ENCODE measurements at regions not wholly inside any gene's neighbourhood (a gene's known extent, or its start where the extent isn't known, plus 50 kb on each side); places are given as distances from the start of the nearest gene placed in this dataset.

DNA sequence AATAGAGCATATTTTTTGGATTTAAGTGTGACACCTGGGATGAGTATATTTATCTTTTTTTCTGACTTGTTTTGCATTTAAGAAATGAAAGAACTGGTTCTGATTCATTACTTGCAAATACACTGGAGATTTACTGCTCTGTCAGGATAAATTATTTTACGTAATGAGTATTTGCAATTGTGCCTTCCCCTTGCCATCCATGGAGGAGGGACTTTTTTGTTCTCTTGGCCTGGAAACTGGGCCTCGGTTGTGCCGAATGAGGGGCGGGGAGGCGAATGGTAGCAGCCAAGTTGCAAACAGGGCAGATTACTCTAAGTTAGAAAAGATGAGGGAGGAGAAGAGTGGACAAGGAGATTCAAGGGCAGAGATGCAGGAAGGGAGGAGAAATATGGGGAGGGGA is 308.7 kb downstream of the ATP23 start:
- H3K9ac ChIP-seq, result no peak overlapping the region
- no peak overlapping the region for H2AFZ ChIP-seq (ENCODE audit: low read depth)

More for the DNA sequence above, 308.7 kb downstream of the ATP23 start:
- Histone ChIP-seq H3K27ac (ENCODE audit: low read depth in 2 of 2, low read length in 1 of 2) (no peak overlapping the region), H3K79me2 (ENCODE audit: insufficient read depth) (no peaks in the 10 kb centered on the region), H3K4me2 (no peak overlapping the region), H4K20me1 (ENCODE audit: insufficient read depth) (no peaks in the 10 kb centered on the region), H3K27me3 (ENCODE audit: insufficient read depth) (no peaks in the 10 kb centered on the region; the same call in 1 of the 2 replicates), H3K4me3 (ENCODE audit: low read depth in 2 of 2, low read length in 1 of 2) (no peak overlapping the region), H3K9me3 (no peaks in the 10 kb centered on the region), H3K9me2 (no peaks in the 10 kb centered on the region), H3F3A (replicated peaks; ENCODE audit: insufficient read depth) (no peaks in the 10 kb centered on the region), H3K36me3 (replicated peaks in 1 of 2; ENCODE audit: control insufficient read depth in 1 of 2, insufficient read depth in 2 of 2, low read length in 1 of 2) (no peaks in the 10 kb centered on the region), H3K4me1 (ENCODE audit: control insufficient read depth in 1 of 2, insufficient read depth in 2 of 2, low read depth in 1 of 2, low read length in 1 of 2) (no peaks in the 10 kb centered on the region)
- TF ChIP-seq MXI1 (IDR thresholded peaks at IDR 0.05; ENCODE audit: low read depth, low read length), result no peak
- TF ChIP-seq NRF1 (IDR thresholded peaks at IDR 0.05; ENCODE audit: low read depth, low read length), result no peak
- no peak for TF ChIP-seq TEAD4 (IDR thresholded peaks at IDR 0.05; ENCODE audit: borderline replicate concordance, insufficient read depth)
- TF ChIP-seq RXRA (IDR thresholded peaks at IDR 0.05; ENCODE audit: borderline replicate concordance, low read depth), result no peak
- TF ChIP-seq, protein P1, sequence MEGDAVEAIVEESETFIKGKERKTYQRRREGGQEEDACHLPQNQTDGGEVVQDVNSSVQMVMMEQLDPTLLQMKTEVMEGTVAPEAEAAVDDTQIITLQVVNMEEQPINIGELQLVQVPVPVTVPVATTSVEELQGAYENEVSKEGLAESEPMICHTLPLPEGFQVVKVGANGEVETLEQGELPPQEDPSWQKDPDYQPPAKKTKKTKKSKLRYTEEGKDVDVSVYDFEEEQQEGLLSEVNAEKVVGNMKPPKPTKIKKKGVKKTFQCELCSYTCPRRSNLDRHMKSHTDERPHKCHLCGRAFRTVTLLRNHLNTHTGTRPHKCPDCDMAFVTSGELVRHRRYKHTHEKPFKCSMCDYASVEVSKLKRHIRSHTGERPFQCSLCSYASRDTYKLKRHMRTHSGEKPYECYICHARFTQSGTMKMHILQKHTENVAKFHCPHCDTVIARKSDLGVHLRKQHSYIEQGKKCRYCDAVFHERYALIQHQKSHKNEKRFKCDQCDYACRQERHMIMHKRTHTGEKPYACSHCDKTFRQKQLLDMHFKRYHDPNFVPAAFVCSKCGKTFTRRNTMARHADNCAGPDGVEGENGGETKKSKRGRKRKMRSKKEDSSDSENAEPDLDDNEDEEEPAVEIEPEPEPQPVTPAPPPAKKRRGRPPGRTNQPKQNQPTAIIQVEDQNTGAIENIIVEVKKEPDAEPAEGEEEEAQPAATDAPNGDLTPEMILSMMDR (IDR thresholded peaks at IDR 0.05), result no peak
- TF ChIP-seq, protein P2, sequence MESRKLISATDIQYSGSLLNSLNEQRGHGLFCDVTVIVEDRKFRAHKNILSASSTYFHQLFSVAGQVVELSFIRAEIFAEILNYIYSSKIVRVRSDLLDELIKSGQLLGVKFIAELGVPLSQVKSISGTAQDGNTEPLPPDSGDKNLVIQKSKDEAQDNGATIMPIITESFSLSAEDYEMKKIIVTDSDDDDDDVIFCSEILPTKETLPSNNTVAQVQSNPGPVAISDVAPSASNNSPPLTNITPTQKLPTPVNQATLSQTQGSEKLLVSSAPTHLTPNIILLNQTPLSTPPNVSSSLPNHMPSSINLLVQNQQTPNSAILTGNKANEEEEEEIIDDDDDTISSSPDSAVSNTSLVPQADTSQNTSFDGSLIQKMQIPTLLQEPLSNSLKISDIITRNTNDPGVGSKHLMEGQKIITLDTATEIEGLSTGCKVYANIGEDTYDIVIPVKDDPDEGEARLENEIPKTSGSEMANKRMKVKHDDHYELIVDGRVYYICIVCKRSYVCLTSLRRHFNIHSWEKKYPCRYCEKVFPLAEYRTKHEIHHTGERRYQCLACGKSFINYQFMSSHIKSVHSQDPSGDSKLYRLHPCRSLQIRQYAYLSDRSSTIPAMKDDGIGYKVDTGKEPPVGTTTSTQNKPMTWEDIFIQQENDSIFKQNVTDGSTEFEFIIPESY (IDR thresholded peaks at IDR 0.05; ENCODE audit: borderline replicate concordance, low read depth), result no peak
- TF ChIP-seq, protein P3, sequence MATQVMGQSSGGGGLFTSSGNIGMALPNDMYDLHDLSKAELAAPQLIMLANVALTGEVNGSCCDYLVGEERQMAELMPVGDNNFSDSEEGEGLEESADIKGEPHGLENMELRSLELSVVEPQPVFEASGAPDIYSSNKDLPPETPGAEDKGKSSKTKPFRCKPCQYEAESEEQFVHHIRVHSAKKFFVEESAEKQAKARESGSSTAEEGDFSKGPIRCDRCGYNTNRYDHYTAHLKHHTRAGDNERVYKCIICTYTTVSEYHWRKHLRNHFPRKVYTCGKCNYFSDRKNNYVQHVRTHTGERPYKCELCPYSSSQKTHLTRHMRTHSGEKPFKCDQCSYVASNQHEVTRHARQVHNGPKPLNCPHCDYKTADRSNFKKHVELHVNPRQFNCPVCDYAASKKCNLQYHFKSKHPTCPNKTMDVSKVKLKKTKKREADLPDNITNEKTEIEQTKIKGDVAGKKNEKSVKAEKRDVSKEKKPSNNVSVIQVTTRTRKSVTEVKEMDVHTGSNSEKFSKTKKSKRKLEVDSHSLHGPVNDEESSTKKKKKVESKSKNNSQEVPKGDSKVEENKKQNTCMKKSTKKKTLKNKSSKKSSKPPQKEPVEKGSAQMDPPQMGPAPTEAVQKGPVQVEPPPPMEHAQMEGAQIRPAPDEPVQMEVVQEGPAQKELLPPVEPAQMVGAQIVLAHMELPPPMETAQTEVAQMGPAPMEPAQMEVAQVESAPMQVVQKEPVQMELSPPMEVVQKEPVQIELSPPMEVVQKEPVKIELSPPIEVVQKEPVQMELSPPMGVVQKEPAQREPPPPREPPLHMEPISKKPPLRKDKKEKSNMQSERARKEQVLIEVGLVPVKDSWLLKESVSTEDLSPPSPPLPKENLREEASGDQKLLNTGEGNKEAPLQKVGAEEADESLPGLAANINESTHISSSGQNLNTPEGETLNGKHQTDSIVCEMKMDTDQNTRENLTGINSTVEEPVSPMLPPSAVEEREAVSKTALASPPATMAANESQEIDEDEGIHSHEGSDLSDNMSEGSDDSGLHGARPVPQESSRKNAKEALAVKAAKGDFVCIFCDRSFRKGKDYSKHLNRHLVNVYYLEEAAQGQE (IDR thresholded peaks at IDR 0.05; ENCODE audit: low read depth, low read length), result no peak
- TF ChIP-seq RFX5 (IDR thresholded peaks at IDR 0.05; ENCODE audit: low read length), result no peak
- TF ChIP-seq CHD2 (IDR thresholded peaks at IDR 0.05; ENCODE audit: low read length, partially characterized antibody), result no peak
- TF ChIP-seq FOSL2 (IDR thresholded peaks at IDR 0.05; ENCODE audit: borderline replicate concordance, low read depth), result no peak
- ChIA-PET POLR2A (no interaction called here), CTCF (no interaction called here)
- WGBS (ENCODE audit: low lambda C conversion rate), result 14% methylated on average over 5 of the region's 5 CpGs
- no peak for DNase-seq
